ENCODE measurements at regions not wholly inside any gene's neighbourhood (a gene's known extent, or its start where the extent isn't known, plus 50 kb on each side); places are given as distances from the start of the nearest gene placed in this dataset.

DNA sequence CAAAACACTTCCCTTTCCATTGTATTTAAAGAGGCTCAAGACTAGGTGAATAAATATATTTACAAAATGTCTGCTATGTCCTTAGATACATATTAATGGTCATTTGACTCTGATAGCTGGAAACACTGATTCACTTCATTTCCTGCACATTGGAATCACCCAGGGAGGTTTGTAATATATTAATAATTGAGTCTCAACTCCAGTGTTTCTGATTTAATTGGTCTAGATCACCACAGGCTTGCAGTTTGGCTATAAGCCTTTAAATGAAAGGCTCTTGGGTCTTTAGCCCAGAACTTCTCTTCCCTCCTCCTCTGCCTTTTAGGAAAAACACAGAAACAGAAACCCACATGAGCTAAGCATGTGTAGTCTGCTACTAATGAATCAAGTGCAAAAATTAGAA is 378.0 kb downstream of the TBC1D4 start:
- TF ChIP-seq CTCF (conservative IDR thresholded peaks at IDR 0.05; ENCODE audit: low read depth in 2 of 2) (no peak), EZH2 (IDR thresholded peaks at IDR 0.05; ENCODE audit: low read depth, unreplicated experiment) (no peak), EZH2phosphoT487 (IDR thresholded peaks at IDR 0.05; ENCODE audit: unreplicated experiment) (no peak), POLR2AphosphoS5 (IDR thresholded peaks at IDR 0.05; ENCODE audit: low read depth) (no peak), JUNB (IDR thresholded peaks at IDR 0.05; ENCODE audit: unreplicated experiment) (no peak), REST (IDR thresholded peaks at IDR 0.05; ENCODE audit: unreplicated experiment) (no peak), ZNF114 (CRISPR knock-in tag; IDR thresholded peaks at IDR 0.05) (no peak), CREB1 (CRISPR knock-in tag; IDR thresholded peaks at IDR 0.05; ENCODE audit: low read depth) (no peak)
